Activated CD4-positive, alpha-beta T cell treated with anti-CD3 and anti-CD28 coated beads, Interleukin-2, amount 10 ng/mL, durations not matched to agents 7 days and 5 days (primary cell): ENCODE measurements at regions not wholly inside any gene's neighbourhood (a gene's known extent, or its start where the extent isn't known, plus 50 kb on each side); places are given as distances from the start of the nearest gene placed in this dataset.
"Not testable (repeated sequence)": the region's sequence is repeated elsewhere in the genome, so short reads cannot be mapped to it uniquely, and the experiment has no call there.

Source experiments
- CTCF ChIA-PET: fragments of 350-600 bp; sonication (Branson Sonifier 250); formaldehyde crosslinking; loops from one replicate; lab custom pipeline; 2021; ENCODE audit warnings: antibody characterized with exemption; lab: Charles Lee
- POLR2A ChIA-PET: fragments of 350-600 bp; sonication (Branson Sonifier 250); formaldehyde crosslinking; loops from one replicate; lab custom pipeline; 2021; ENCODE audit warnings: antibody characterized with exemption; lab: Charles Lee
- DNase-seq: peaks from one replicate; pipeline ENCODE4 v3.0.0-alpha.2; 2020
- H3K27ac Mint-ChIP-seq: one replicate; pipeline ENCODE4 v1.8.0; 2021; ENCODE audit warnings: mild to moderate bottlenecking, moderate library complexity, mixed read lengths
- H3K27me3 Mint-ChIP-seq: one replicate; pipeline ENCODE4 v1.8.0; 2021; ENCODE audit warnings: mixed read lengths
- H3K36me3 Mint-ChIP-seq: one replicate; pipeline ENCODE4 v1.8.0; 2021; ENCODE audit warnings: low read depth, mixed read lengths
- H3K4me1 Mint-ChIP-seq: one replicate; pipeline ENCODE4 v1.8.0; 2021; ENCODE audit warnings: mixed read lengths
- H3K4me3 Mint-ChIP-seq: one replicate; pipeline ENCODE4 v1.8.0; 2021; ENCODE audit warnings: mild to moderate bottlenecking, moderate library complexity, mixed read lengths
- H3K9me3 Mint-ChIP-seq: one replicate; pipeline ENCODE4 v1.8.0; 2021; ENCODE audit warnings: mixed read lengths

DNA sequence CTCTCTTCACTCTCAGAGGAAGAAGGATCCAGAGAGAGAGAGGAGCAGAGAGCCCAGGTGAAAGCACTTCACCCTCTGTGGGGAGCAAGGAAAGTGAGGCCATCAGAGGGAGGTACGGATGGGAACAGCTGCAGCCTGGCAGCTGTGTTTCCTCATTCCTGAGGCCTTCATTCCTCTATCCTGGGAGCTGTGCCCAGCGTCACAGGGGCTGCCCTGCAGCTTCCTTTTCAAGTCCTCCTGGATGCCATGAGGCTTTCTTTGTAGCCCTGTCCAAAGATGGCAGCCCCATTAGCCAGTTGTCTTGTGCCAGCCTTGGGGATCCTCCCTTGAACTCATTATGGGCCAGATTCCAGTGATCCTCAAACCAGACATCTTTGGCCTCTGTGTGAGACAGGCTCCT, 76.8 kb upstream of the PCDH8 start:
- Mint-ChIP-seq H3K27me3 (peaks cover 4% of the 10 kb centered on the region), H3K4me1 (no peaks in the 10 kb centered on the region), H3K27ac (no peak overlapping the region), H3K36me3 (no peaks in the 10 kb centered on the region), H3K4me3 (no peak overlapping the region), H3K9me3 (no peaks in the 10 kb centered on the region)
- ChIA-PET POLR2A (no interaction called here), CTCF (no interaction called here)
- no peak for DNase-seq

- peaks cover 4% of the 10 kb centered on the region for H3K27me3 Mint-ChIP-seq
- H3K4me1 Mint-ChIP-seq, result no peaks in the 10 kb centered on the region
- DNase-seq, result no peak
- POLR2A ChIA-PET, result no interaction called here
- no peak overlapping the region for H3K4me3 Mint-ChIP-seq
- no peaks in the 10 kb centered on the region for H3K9me3 Mint-ChIP-seq
- CTCF ChIA-PET, result no interaction called here
- H3K27ac Mint-ChIP-seq, result no peak overlapping the region
- no peaks in the 10 kb centered on the region for H3K36me3 Mint-ChIP-seq
Observed at GRCh38 chr13:52924289-52925148, 76.1 kb upstream of the PCDH8 start.

DNA sequence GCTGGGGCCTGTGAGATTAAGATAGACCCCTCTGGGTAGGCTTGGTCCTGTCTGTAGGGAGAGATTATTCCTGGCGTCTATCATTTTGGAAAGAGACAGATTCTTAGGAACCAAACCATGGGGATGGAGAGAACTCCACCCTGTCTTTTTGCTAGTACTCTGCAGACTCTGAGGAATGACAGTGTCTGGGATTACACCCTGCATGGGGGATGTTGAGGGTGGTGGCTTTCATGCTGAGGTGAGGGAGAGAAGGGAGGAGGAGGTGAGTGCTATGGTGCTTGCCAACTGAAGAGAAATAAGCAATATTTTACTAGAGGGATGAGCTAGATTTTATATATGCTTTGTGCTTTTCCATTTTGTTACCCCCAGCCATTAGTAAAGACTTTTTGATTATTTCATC, 74.5 kb upstream of the PCDH8 start:
- CTCF ChIA-PET, result no interaction called here
- Mint-ChIP-seq H3K27ac (no peak overlapping the region), H3K4me1 (no peaks in the 10 kb centered on the region), H3K4me3 (no peak overlapping the region), H3K9me3 (no peaks in the 10 kb centered on the region), H3K27me3 (no peaks in the 10 kb centered on the region), H3K36me3 (no peaks in the 10 kb centered on the region)
- DNase-seq, result no peak
- POLR2A ChIA-PET, result no interaction called here

- Mint-ChIP-seq H3K9me3 (no peaks in the 10 kb centered on the region), H3K27me3 (no peaks in the 10 kb centered on the region)
- POLR2A ChIA-PET, result no interaction called here
Observed at GRCh38 chr13:52921194-52921593, 72.8 kb upstream of the PCDH8 start.

GRCh38 chr13:52916486-52916990, 68.1 kb upstream of the PCDH8 start:
- H3K27ac Mint-ChIP-seq, result no peak overlapping the region
- ChIA-PET POLR2A (no interaction called here), CTCF (interaction anchor here (0.7 kb wide), 1 partner anchor 25 kb away, joined by 5 read pairs; no protein-coding TSS in a partner anchor)
- no peaks in the 10 kb centered on the region for H3K27me3 Mint-ChIP-seq
- H3K4me3 Mint-ChIP-seq, result no peak overlapping the region
- no peaks in the 10 kb centered on the region for H3K4me1 Mint-ChIP-seq
- no peaks in the 10 kb centered on the region for H3K36me3 Mint-ChIP-seq
- no peak for DNase-seq
- no peaks in the 10 kb centered on the region for H3K9me3 Mint-ChIP-seq

More at GRCh38 chr13:52921194-52921593, 72.8 kb upstream of the PCDH8 start:
- Mint-ChIP-seq H3K27ac (no peak overlapping the region), H3K4me1 (no peaks in the 10 kb centered on the region), H3K4me3 (no peak overlapping the region), H3K36me3 (no peaks in the 10 kb centered on the region)
- no peak for DNase-seq
- CTCF ChIA-PET, result no interaction called here

DNA sequence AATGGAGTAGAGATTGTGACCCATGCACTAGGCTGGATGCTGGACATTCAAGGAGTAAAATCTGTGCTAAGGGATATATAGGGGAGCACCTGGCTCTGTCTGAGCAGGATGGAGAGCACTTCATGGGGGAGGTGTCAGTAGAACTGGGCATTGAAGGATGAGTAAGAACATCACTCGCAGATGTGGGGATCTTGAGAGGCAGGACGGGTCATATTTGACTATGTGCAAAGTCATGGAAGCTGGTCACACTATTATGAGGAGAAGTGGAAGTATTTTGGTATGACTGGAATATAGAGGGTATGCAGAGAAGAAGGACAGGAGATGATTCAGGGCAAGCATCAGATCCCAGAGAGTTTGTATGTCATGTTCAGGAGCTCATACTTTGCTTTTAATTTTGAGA, 62.9 kb upstream of the PCDH8 start:
- Mint-ChIP-seq H3K4me1 (no peaks in the 10 kb centered on the region), H3K9me3 (no peaks in the 10 kb centered on the region), H3K36me3 (no peaks in the 10 kb centered on the region), H3K27me3 (peaks cover 11% of the 10 kb centered on the region), H3K4me3 (no peak overlapping the region), H3K27ac (no peak overlapping the region)
- ChIA-PET CTCF (no interaction called here), POLR2A (no interaction called here)
- no peak for DNase-seq

GRCh38 chr13:52910318-52910717, 61.9 kb upstream of the PCDH8 start:
- H3K4me1 Mint-ChIP-seq, H3K9me3 Mint-ChIP-seq, DNase-seq, POLR2A ChIA-PET, H3K27ac Mint-ChIP-seq, H3K4me3 Mint-ChIP-seq, CTCF ChIA-PET, H3K36me3 Mint-ChIP-seq: not testable (repeated sequence)
- peaks cover 13% of the 10 kb centered on the region for H3K27me3 Mint-ChIP-seq

- ChIA-PET CTCF (no interaction called here), POLR2A (no interaction called here)
- no peak for DNase-seq
- no peaks in the 10 kb centered on the region for H3K4me1 Mint-ChIP-seq
- no peaks in the 10 kb centered on the region for H3K36me3 Mint-ChIP-seq
- peaks cover 15% of the 10 kb centered on the region for H3K27me3 Mint-ChIP-seq
- H3K27ac Mint-ChIP-seq, result no peak overlapping the region
- H3K9me3 Mint-ChIP-seq, result no peaks in the 10 kb centered on the region
- H3K4me3 Mint-ChIP-seq, result no peak overlapping the region
Observed at GRCh38 chr13:52906122-52906903, 57.9 kb upstream of the PCDH8 start.

DNA sequence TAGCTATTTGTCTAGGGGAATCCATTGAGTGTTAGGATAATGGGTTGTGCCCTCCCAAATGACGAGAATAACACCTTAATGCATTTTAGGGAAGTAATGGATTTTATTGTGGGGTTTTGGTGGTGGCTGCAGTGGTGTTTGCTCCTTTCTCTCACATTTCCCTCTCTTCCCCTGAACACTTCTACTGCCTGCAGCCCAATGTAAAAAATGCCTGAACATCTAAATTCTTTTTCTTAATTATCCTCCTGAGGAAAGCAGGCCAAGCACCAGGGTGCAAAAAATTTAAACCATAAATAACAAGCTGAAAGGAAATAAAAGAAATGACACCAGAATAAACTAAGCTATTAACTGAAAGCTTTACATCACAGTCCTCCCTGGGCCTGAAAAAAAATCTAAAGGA, 57.3 kb upstream of the PCDH8 start:
- POLR2A ChIA-PET, result no interaction called here
- Mint-ChIP-seq H3K4me1 (no peaks in the 10 kb centered on the region), H3K9me3 (no peaks in the 10 kb centered on the region), H3K27me3 (peaks cover 15% of the 10 kb centered on the region), H3K36me3 (no peaks in the 10 kb centered on the region), H3K27ac (no peak overlapping the region), H3K4me3 (no peak overlapping the region)
- CTCF ChIA-PET, result no interaction called here
- DNase-seq, result no peak

GRCh38 chr13:52903320-52903719, 54.9 kb upstream of the PCDH8 start:
- Mint-ChIP-seq H3K27me3 (peaks cover 9% of the 10 kb centered on the region), H3K4me3 (no peak overlapping the region), H3K4me1 (no peaks in the 10 kb centered on the region), H3K27ac (no peak overlapping the region), H3K9me3 (no peaks in the 10 kb centered on the region), H3K36me3 (no peaks in the 10 kb centered on the region)
- ChIA-PET POLR2A (no interaction called here), CTCF (no interaction called here)
- DNase-seq, result no peak

DNA sequence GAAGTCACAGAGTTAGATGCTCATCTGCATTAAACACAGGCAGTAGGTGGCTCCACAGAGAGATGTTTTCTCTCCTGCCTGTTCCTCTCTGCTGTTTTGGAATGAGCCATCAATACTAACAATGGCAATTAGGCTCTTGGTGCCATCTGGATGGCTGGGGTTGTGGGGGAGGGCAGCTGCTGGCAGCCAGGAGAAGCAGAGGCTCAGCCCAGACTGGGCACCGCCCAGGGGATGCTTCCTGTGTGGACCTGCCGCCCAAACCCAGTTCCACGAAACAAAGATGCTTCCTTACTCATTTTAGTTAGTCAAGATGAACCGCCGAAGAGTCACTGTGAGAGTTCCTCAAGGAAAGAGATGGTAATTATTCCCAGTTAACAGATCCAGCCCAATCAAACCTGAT, 50.8 kb upstream of the PCDH8 start:
- POLR2A ChIA-PET, result no interaction called here
- no peak for DNase-seq
- H3K36me3 Mint-ChIP-seq, result no peaks in the 10 kb centered on the region
- H3K27me3 Mint-ChIP-seq, result no peaks in the 10 kb centered on the region
- H3K4me3 Mint-ChIP-seq, result no peak overlapping the region
- H3K27ac Mint-ChIP-seq, result no peak overlapping the region
- H3K4me1 Mint-ChIP-seq, result no peaks in the 10 kb centered on the region
- CTCF ChIA-PET, result no interaction called here
- no peaks in the 10 kb centered on the region for H3K9me3 Mint-ChIP-seq
